HG03064 (cell line): ENCODE measurements at regions not wholly inside any gene's neighbourhood (a gene's known extent, or its start where the extent isn't known, plus 50 kb on each side); places are given as distances from the start of the nearest gene placed in this dataset.

Source experiments
- ATAC-seq: cut with Tn5 transposase; IDR thresholded peaks from one replicate; pipeline ENCODE4 v1.9.1; 2021; ENCODE audit warnings: low read depth; ENCODE audit not compliant: unreplicated experiment

DNA sequence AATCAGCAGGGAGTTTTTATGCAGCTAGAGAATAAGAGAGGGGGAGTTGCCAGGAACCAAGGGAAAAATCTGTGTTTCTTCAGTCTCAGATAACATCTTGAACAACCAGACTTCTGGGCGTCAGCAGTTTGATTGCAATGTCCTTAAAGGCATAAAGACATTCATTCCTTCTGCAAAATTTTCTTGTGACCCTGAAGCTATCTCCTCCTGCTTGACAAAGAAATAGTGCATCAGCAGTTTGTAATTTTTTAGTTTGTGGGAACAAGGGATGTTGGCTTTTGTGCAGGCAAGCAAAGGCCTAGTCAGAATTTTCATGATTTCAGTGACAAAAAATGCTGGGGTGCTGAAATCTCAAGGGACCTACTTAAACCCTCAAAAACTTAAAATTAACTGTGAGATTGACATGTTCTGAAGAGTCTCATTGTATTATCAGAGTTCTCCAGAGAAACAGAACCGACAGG lies 125.8 kb upstream of the UNC5C start:
- no peak for ATAC-seq

DNA sequence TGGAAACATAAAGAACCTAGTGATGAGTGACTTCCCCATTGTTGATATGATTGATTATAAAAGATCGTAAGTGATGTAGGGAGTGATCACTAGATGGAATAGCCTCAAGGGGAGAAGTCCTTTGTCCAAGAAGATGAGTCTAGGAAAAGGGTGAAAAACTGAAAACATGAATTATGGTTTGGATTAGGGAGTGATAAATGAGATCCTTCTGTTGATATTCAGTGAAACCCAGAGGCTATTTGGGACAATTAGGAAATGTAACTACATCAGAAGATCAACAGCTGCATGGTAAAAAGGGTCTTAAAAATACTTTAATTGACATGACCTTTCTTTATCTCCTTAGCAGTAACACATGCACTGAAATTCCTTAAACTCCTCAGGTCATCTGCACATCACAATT lies 124.0 kb upstream of the UNC5C start:
- ATAC-seq = no peak

- ATAC-seq = no peak
Measured at GRCh38 chr4:95660719-95661118, 111.9 kb upstream of the UNC5C start.

- ATAC-seq = no peak
Measured at GRCh38 chr4:95651891-95652290, 103.1 kb upstream of the UNC5C start.

- no peak for ATAC-seq
Measured at GRCh38 chr4:95644417-95644816, 95.6 kb upstream of the UNC5C start.

DNA sequence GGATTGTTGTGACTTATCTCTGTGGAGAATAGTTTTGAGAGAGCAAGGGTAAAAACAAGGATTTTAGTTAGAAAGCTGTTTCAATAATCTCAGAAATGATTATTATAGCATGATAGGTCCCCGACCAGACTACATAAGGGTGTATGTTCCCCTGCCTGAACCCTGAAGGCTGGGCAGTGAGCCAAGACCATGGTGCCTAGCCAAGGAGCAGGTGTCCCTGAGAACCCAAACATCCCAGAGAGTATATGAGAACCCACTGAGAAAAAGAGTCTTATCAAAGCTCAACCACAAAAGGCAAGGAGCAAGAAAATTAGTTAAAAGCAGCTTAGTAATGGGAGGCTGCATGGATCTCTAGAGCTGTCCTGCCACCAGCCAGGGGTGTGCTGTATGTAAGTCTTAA lies 94.9 kb upstream of the UNC5C start:
- no peak for ATAC-seq

- ATAC-seq = no peak
Measured at GRCh38 chr4:95641571-95641970, 92.8 kb upstream of the UNC5C start.

GRCh38 chr4:95640311-95640710 lies 91.5 kb upstream of the UNC5C start:
- ATAC-seq = no peak

DNA sequence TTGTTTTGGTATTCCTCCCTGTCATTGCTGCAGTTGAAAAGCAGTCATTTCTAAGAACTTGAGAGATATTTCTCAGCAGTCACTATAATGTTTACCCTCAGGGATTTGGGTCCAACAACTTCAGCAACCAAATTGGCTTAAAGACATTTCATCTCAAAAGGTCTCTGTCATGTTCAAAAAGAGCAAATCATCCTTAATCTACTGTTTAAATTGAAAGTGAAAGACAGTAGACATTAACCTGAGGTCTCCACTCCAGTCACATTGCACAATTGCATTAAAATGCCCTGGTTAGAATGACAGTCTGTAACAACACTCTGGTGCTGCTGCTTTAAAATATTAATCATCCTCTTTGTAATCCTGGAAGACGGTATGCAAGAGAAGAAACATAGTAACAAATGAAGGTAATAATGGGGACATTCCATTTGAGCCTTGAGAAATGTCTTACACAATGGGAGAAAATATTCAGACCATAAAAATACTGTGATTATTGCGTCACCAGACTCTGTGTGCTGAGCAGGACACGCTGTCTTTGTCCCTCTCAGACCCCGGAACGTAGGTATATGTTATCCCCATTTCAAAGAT lies 90.2 kb upstream of the UNC5C start:
- no peak for ATAC-seq

DNA sequence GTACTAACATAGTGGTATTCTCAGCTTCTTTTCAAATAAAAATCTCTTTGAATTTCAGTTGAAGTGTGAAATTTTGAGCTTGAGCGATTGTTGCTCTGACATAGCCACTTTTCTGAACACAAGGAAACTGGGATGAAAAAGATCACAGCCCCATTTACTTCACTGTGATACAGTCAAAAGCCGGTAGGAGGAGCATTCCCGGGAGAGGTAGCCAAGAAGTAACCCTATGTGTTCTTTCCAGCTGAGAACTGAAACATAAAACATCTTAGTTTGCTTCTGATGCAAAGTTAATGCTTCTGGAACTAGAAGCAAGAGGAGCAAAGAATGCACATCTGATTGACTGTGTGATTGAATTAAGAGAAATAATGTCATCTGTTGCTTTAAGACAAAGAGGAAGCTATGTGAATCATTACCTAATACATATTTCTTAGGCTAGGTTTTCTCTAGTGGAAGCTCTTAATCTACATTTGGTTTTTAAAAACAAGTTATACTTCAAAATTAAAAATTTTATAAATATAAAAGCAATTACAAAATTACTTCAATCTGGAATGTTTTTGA lies 88.3 kb upstream of the UNC5C start:
- no peak for ATAC-seq

DNA sequence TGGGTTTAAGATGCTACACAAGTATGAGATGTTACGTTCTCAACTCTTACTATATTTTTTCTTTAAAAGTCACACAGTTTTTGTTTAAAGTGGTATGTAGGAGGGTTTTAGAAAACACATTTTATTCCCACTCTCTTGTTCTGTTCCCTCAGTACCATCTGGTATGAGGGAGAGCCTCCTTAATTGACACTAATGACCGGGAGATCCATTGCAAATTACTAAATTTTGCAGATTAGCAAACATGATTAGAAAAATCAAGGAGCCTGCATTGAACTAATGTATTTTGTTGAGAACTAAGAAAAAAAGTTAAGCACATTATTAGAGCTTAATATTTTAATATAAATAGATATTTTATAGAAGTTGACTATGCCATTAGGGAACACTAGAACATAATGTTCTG lies 87.3 kb upstream of the UNC5C start:
- no peak for ATAC-seq

GRCh38 chr4:95627709-95628108 lies 78.9 kb upstream of the UNC5C start:
- ATAC-seq = no peak

DNA sequence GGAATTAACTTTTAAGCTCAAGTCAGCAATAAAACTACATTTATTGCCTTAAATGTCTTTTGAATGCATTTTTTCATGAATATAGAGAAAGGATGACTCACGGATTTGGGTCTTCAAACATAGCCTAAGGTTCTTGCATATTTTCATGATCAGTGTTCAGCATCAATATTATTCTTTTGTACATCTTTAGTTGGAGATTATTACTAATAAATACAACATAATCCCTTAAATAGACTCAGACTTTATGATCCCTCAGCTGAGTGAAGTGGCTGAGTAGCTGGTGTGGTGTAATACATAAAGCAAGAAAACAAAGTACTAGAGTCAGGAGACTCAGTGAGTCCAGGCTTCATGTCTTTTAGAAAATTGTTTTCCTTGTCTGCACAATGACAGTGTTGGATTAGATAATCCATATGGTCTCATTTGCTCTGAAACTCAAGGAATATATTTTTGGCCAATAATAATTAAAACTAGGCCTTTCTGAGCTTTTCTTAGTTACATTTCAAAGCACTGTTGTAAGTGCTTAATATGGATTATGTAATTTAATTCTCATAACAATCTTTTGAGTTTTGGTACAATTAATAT lies 78.3 kb upstream of the UNC5C start:
- no peak for ATAC-seq

- no peak for ATAC-seq
Measured at GRCh38 chr4:95625020-95625419, 76.2 kb upstream of the UNC5C start.

GRCh38 chr4:95619525-95620443 lies 71.0 kb upstream of the UNC5C start:
- ATAC-seq = no peak

- no peak for ATAC-seq
Measured at GRCh38 chr4:95614684-95615205, 66.0 kb upstream of the UNC5C start.

- no peak for ATAC-seq
Measured at GRCh38 chr4:95610061-95610569, 61.3 kb upstream of the UNC5C start.

GRCh38 chr4:95606739-95607138 lies 58.0 kb upstream of the UNC5C start:
- no peak for ATAC-seq

DNA sequence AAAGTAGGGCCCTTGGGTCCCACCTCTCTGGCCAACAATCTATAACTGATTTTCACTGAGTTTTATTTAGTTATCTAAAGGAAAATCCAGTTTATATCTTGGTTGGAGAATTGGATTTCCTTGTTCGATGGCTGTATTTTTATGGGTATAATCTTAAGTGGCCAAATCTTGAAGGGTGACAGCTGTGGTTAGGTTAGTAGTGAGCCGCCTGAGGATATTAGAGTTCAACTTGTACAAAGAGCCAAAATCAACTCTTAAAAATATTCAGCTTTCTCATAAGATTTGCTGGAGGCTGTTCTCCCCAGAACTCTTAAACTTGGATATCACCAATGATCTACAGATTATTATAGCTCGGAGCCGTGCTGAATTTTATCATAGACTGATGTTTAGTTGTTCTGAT lies 54.6 kb upstream of the UNC5C start:
- no peak for ATAC-seq

DNA sequence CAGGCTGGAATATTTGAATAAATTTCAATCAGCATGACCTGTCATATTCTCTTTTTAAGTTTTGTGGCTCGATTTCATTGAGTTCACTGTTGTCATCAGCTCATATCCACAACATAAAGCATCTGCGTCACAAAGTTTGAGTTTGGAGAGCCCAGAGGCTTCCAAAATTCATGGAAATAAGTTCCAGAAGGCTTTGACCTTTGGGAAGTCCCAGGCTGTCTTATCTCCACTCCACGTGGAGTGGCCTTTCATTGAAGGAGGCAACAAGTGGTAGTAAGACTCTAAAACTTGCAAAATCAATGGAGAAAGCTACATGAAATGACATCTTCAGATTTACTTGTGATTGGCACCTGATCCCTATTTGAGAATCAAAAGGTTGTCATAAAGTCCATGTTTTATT lies 54.1 kb upstream of the UNC5C start:
- no peak for ATAC-seq

- no peak for ATAC-seq
Measured at GRCh38 chr4:95601356-95601755, 52.6 kb upstream of the UNC5C start.
